H1 (cell line): ENCODE measurements at regions not wholly inside any gene's neighbourhood (a gene's known extent, or its start where the extent isn't known, plus 50 kb on each side); places are given as distances from the start of the nearest gene placed in this dataset.

Experiments
- CTCF ChIA-PET: fragments of 300-600 bp; sonication (Branson Sonifier 250); formaldehyde crosslinking; loops from one replicate; lab custom pipeline; 2021; ENCODE audit not compliant: partially characterized antibody; lab: Charles Lee
- POLR2A ChIA-PET: fragments of 300-600 bp; sonication (Branson Sonifier 250); formaldehyde crosslinking; loops from one replicate; lab custom pipeline; 2021; ENCODE audit warnings: inconsistent platforms; ENCODE audit not compliant: partially characterized antibody; lab: Charles Lee
- DNase-seq, 2 experiments: peaks; one replicate each; pipeline versions ENCODE4 v3.0.0 to v3.0.0-alpha.2; 2010 to 2022; ENCODE audit warnings: low spot score in 2 of 2, low read depth in 1 of 2, mixed read lengths in 1 of 2
- FAIRE-seq: peaks from 2 replicates; lab custom pipeline; 2011; peaks lifted over from hg19 to GRCh38; lab: Jason Lieb, UNC
- H2AFZ ChIP-seq: 2 replicates; pipeline ENCODE4 v1.8.1; 2012; ENCODE audit warnings: low read length, inconsistent platforms
- H2AK5ac ChIP-seq: 2 replicates; pipeline ENCODE4 v1.6.1; 2013; ENCODE audit warnings: low read depth, low read length
- H2BK120ac ChIP-seq: replicated peaks from 2 replicates; pipeline ENCODE3; 2013; ENCODE audit warnings: low read depth, low read length, inconsistent platforms
- H2BK12ac ChIP-seq: 2 replicates; pipeline ENCODE4 v1.6.1; 2013; ENCODE audit warnings: low read depth, low read length
- H2BK15ac ChIP-seq: 2 replicates; pipeline ENCODE4 v1.6.1; 2013; ENCODE audit warnings: low read length
- H2BK20ac ChIP-seq: 2 replicates; pipeline ENCODE4 v1.6.1; 2013; ENCODE audit warnings: low read length
- H2BK5ac ChIP-seq: 2 replicates; pipeline ENCODE4 v1.6.1; 2013; ENCODE audit warnings: low read depth, low read length
- H3K14ac ChIP-seq: 2 replicates; pipeline ENCODE4 v1.6.1; 2013; ENCODE audit warnings: inconsistent platforms; ENCODE audit not compliant: insufficient read length
- H3K18ac ChIP-seq: 2 replicates; pipeline ENCODE4 v1.6.1; 2013; ENCODE audit warnings: low read length; ENCODE audit errors: extremely low read depth
- H3K23ac ChIP-seq: 2 replicates; pipeline ENCODE4 v1.6.1; 2013; ENCODE audit warnings: inconsistent platforms; ENCODE audit not compliant: insufficient read length
- H3K23me2 ChIP-seq: 2 replicates; pipeline ENCODE4 v1.6.1; 2013; ENCODE audit warnings: low read depth, low read length
- H3K27ac ChIP-seq: 2 replicates; pipeline ENCODE4 v1.6.1; 2011; ENCODE audit warnings: low read depth, low read length, inconsistent platforms
- H3K27me3 ChIP-seq, 4 experiments: replicated peaks in 1 of 4; 1 replicate in 1 of 4; 2 replicates in 3 of 4; pipeline versions ENCODE4 v1.6.1 to v1.8.1; 2011 to 2013; ENCODE audit warnings: low read length in 3 of 4, mild to moderate bottlenecking in 3 of 4, inconsistent platforms in 2 of 4, mixed read lengths in 2 of 4, moderate library complexity in 1 of 4; ENCODE audit not compliant: control insufficient read depth in 3 of 4, insufficient read depth in 3 of 4; ENCODE audit errors: extremely low read depth in 1 of 4
- H3K36me3 ChIP-seq, 4 experiments: 2 replicates each; pipeline versions ENCODE4 v1.6.1 to v1.8.1; 2011 to 2013; ENCODE audit warnings: mild to moderate bottlenecking in 4 of 4, low read length in 3 of 4, moderate library complexity in 2 of 4, control low read depth in 1 of 4, inconsistent platforms in 1 of 4; ENCODE audit not compliant: insufficient read depth in 4 of 4, control insufficient read depth in 2 of 4
- H3K4ac ChIP-seq: replicated peaks from 2 replicates; pipeline ENCODE3; 2013; ENCODE audit warnings: low read length, low read depth, mixed read lengths, inconsistent platforms; ENCODE audit not compliant: insufficient read length
- H3K4me1 ChIP-seq, 4 experiments: replicated peaks in 1 of 4; 1 replicate in 1 of 4; 2 replicates in 3 of 4; pipeline versions ENCODE4 v1.6.1 to v1.8.1; 2011 to 2013; ENCODE audit warnings: low read length in 3 of 4, inconsistent platforms in 2 of 4, mixed read lengths in 1 of 4; ENCODE audit not compliant: insufficient read depth in 4 of 4, control insufficient read depth in 3 of 4
- H3K4me2 ChIP-seq, 2 experiments: 2 replicates each; pipeline versions ENCODE4 v1.6.1 to v1.8.1; 2011 to 2013; ENCODE audit warnings: low read depth in 2 of 2, low read length in 2 of 2, control low read depth in 1 of 2, inconsistent platforms in 1 of 2, mild to moderate bottlenecking in 1 of 2; ENCODE audit not compliant: insufficient read depth in 1 of 2
- H3K4me3 ChIP-seq, 4 experiments: fragments of 200-600, 300-600 bp in 1 of 4; sonication (generic), shearing (Covaris generic), sonication (Bioruptor Twin) in 1 of 4; 2 replicates each; pipeline versions ENCODE4 v1.5.1 to v1.8.1; 2011 to 2016; ENCODE audit warnings: low read length in 4 of 4, low read depth in 3 of 4, control low read depth in 2 of 4, inconsistent platforms in 2 of 4, mild to moderate bottlenecking in 2 of 4, mixed read lengths in 1 of 4, moderate library complexity in 1 of 4; ENCODE audit not compliant: insufficient read depth in 2 of 4; ENCODE audit errors: extremely low read depth in 1 of 4
- H3K56ac ChIP-seq: replicated peaks from 2 replicates; pipeline ENCODE3; 2013; ENCODE audit warnings: low read depth, mild to moderate bottlenecking, mixed read lengths, low read length, inconsistent platforms; ENCODE audit not compliant: insufficient read length
- H3K79me1 ChIP-seq: 2 replicates; pipeline ENCODE4 v1.6.1; 2013; ENCODE audit warnings: low read depth, low read length, control low read depth
- H3K79me2 ChIP-seq, 2 experiments: 2 replicates each; pipeline versions ENCODE4 v1.6.1 to v1.8.1; 2012 to 2013; ENCODE audit warnings: low read length in 2 of 2, mild to moderate bottlenecking in 2 of 2, inconsistent platforms in 1 of 2; ENCODE audit not compliant: insufficient read depth in 2 of 2, control insufficient read depth in 1 of 2
- H3K9ac ChIP-seq, 4 experiments: replicated peaks in 1 of 4; 1 replicate in 1 of 4; 2 replicates in 3 of 4; pipeline versions ENCODE4 v1.6.1 to v1.8.1; 2011 to 2013; ENCODE audit warnings: low read depth in 3 of 4, low read length in 3 of 4, control low read depth in 2 of 4, mild to moderate bottlenecking in 2 of 4, moderate library complexity in 2 of 4, inconsistent platforms in 1 of 4; ENCODE audit errors: extremely low read depth in 1 of 4
- H3K9me3 ChIP-seq, 2 experiments: 2 replicates each; pipeline versions ENCODE4 v1.6.1 to v1.8.1; 2012 to 2013; ENCODE audit warnings: mild to moderate bottlenecking in 2 of 2, moderate library complexity in 2 of 2, control low read depth in 1 of 2, inconsistent platforms in 1 of 2, low read depth in 1 of 2, low read length in 1 of 2, mixed read lengths in 1 of 2; ENCODE audit not compliant: insufficient read depth in 2 of 2
- H4K20me1 ChIP-seq, 2 experiments: replicated peaks in 1 of 2; 2 replicates each; pipeline versions ENCODE3 to v1.8.1; 2011 to 2013; ENCODE audit warnings: inconsistent platforms in 2 of 2, low read length in 2 of 2, mild to moderate bottlenecking in 1 of 2; ENCODE audit not compliant: insufficient read depth in 2 of 2, control insufficient read depth in 1 of 2
- H4K5ac ChIP-seq: 2 replicates; pipeline ENCODE4 v1.6.1; 2013; ENCODE audit warnings: low read length, low read depth, mixed read lengths, inconsistent platforms; ENCODE audit not compliant: insufficient read length
- H4K8ac ChIP-seq: 2 replicates; pipeline ENCODE4 v1.8.0; 2013; ENCODE audit warnings: mild to moderate bottlenecking, moderate library complexity, low read length, inconsistent platforms; ENCODE audit not compliant: insufficient read depth; ENCODE audit errors: extremely low read depth
- H4K91ac ChIP-seq: replicated peaks from 2 replicates; pipeline ENCODE3; 2013; ENCODE audit warnings: low read length, mixed read lengths, inconsistent platforms; ENCODE audit not compliant: insufficient read length
- YY1 ChIP-seq: IDR thresholded peaks from 2 replicates; pipeline ENCODE4 v1.6.1; 2011; ENCODE audit warnings: low read depth, mild to moderate bottlenecking, low read length
- WGBS, 2 experiments: shearing (Covaris generic) in 1 of 2; methylation state at CpG; one replicate each; pipeline versions ENCODE4 v1.1.6 to v1.1.7; 2013 to 2015; ENCODE audit warnings: low lambda C conversion rate in 2 of 2, mixed read lengths in 2 of 2, inconsistent platforms in 1 of 2, low coverage in 1 of 2, missing lambda C conversion rate in 1 of 2; ENCODE audit not compliant: insufficient replicate concordance in 2 of 2, insufficient coverage in 1 of 2, insufficient read length in 1 of 2; ENCODE audit errors: extremely low coverage in 1 of 2, missing lambda C conversion rate in 1 of 2; 5-methylcytosine and 5-hydroxymethylcytosine counted together

DNA sequence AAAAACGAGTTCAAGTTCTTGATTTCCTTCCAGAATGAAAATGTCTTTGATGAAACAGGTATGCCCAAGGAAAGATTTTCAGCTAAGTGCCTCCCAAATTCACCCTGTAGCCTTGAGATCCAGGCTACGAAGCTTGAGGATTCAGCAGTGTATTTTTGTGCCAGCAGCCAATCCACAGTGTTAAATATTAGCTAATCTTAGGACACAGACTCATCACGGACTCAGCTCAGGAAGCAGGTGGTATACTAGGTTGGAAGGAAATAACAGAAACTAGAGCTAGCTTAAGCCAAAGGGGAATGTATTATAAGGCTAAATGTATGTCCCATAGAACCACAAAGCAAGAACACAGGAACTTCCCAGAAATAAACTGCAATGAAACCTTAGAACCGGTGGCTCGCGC is 151.0 kb upstream of the PRSS1 start:
- Histone ChIP-seq H3K4ac (no peak overlapping the region), H2AK5ac (no peak overlapping the region), H3K4me1 (no peaks in the 10 kb centered on the region), H3K9ac (no peak overlapping the region), H3K14ac (no peak overlapping the region), H2BK5ac (no peak overlapping the region), H3K79me2 (no peaks in the 10 kb centered on the region), H3K4me3 (no peak overlapping the region), H4K8ac (no peak overlapping the region), H3K18ac (no peak overlapping the region), H4K91ac (no peak overlapping the region), H4K5ac (no peak overlapping the region), H3K27me3 (no peaks in the 10 kb centered on the region), H2AFZ (0 out of 2 replicates have a peak overlapping the region, but pooled peaks have one; percentile 56), H3K4me2 (no peak overlapping the region), H3K56ac (no peak overlapping the region), H3K79me1 (no peaks in the 10 kb centered on the region), H2BK12ac (no peak overlapping the region), H3K23ac (no peak overlapping the region), H2BK120ac (no peak overlapping the region), H3K27ac (no peak overlapping the region), H3K36me3 (no peaks in the 10 kb centered on the region), H4K20me1 (no peaks in the 10 kb centered on the region), H3K23me2 (no peaks in the 10 kb centered on the region), H2BK15ac (no peak overlapping the region), H3K9me3 (no peaks in the 10 kb centered on the region), H2BK20ac (no peak overlapping the region)
- no peak for DNase-seq
- POLR2A ChIA-PET: interaction anchor here (0.8 kb wide), 1 partner anchor 20 kb away, joined by 3 read pairs; no protein-coding TSS in a partner anchor
- FAIRE-seq: no peak
- WGBS, 2 experiments: 90% methylated on average over 6 of the region's 6 CpGs; no CpG with 5 or more reads in 1 of the 2 experiments
- no peak for TF ChIP-seq YY1
- CTCF ChIA-PET: interaction anchor here (0.7 to 3.8 kb wide), 9 partner anchors 10 to 274 kb away, joined by 3 to 39 read pairs (median 4); no protein-coding TSS in a partner anchor
